ENCODE measurements at regions not wholly inside any gene's neighbourhood (a gene's known extent, or its start where the extent isn't known, plus 50 kb on each side); places are given as distances from the start of the nearest gene placed in this dataset.

- no peak for TF ChIP-seq POLR2A (IDR thresholded peaks at IDR 0.05)
- no peak for TF ChIP-seq POLR2AphosphoS5 (IDR thresholded peaks at IDR 0.05)
- H3K27ac ChIP-seq, result no peak overlapping the region
- no peaks in the 10 kb centered on the region for H3K27me3 ChIP-seq
- no peaks in the 10 kb centered on the region for H3K4me1 ChIP-seq
- H3K4me3 ChIP-seq, result no peak overlapping the region
- intact Hi-C loops (cut with DNase I; ENCODE audit: low total_unique reads), result no loop called here
- no peaks in the 10 kb centered on the region for H3K36me3 ChIP-seq
- no peaks in the 10 kb centered on the region for H3K9me3 ChIP-seq
- DNase-seq (ENCODE audit: low spot score in 2 of 2), result no peak
Measured at GRCh38 chr2:223475901-223476300, 126.3 kb downstream of the SCG2 start.

- Histone ChIP-seq H3K27me3 (no peaks in the 10 kb centered on the region), H3K9me3 (no peaks in the 10 kb centered on the region), H3K36me3 (no peaks in the 10 kb centered on the region), H3K27ac (no peak overlapping the region), H3K4me3 (no peak overlapping the region), H3K4me1 (no peaks in the 10 kb centered on the region)
- intact Hi-C loops (cut with DNase I; ENCODE audit: low total_unique reads), result no loop called here
- TF ChIP-seq CTCF (IDR thresholded peaks at IDR 0.05) (no peak), POLR2AphosphoS5 (IDR thresholded peaks at IDR 0.05) (no peak), POLR2A (IDR thresholded peaks at IDR 0.05) (no peak)
- no peak for DNase-seq (ENCODE audit: low spot score in 2 of 2)
Measured at GRCh38 chr2:223477318-223477717, 124.8 kb downstream of the SCG2 start.

- Histone ChIP-seq H3K27ac (no peak overlapping the region), H3K9me3 (no peaks in the 10 kb centered on the region), H3K36me3 (no peaks in the 10 kb centered on the region), H3K4me3 (no peak overlapping the region), H3K4me1 (no peaks in the 10 kb centered on the region), H3K27me3 (no peaks in the 10 kb centered on the region)
- DNase-seq (ENCODE audit: low spot score in 2 of 2), result no peak
- intact Hi-C loops (cut with DNase I; ENCODE audit: low total_unique reads), result no loop called here
- TF ChIP-seq POLR2AphosphoS5 (IDR thresholded peaks at IDR 0.05) (no peak), POLR2A (IDR thresholded peaks at IDR 0.05) (no peak), CTCF (IDR thresholded peaks at IDR 0.05) (no peak)
Measured at GRCh38 chr2:223481486-223481885, 120.7 kb downstream of the SCG2 start.

- H3K36me3 ChIP-seq, result no peaks in the 10 kb centered on the region
- DNase-seq (ENCODE audit: low spot score in 2 of 2), result no peak
- H3K27ac ChIP-seq, result no peak overlapping the region
- TF ChIP-seq POLR2A (IDR thresholded peaks at IDR 0.05), result no peak
- TF ChIP-seq CTCF (IDR thresholded peaks at IDR 0.05), result no peak
- TF ChIP-seq POLR2AphosphoS5 (IDR thresholded peaks at IDR 0.05), result no peak
- no peak overlapping the region for H3K4me3 ChIP-seq
- peaks cover 0 to 5% of the 10 kb centered on the region in 2 donors for H3K9me3 ChIP-seq
- no peaks in the 10 kb centered on the region for H3K4me1 ChIP-seq
- no peaks in the 10 kb centered on the region for H3K27me3 ChIP-seq
- intact Hi-C loops (cut with DNase I; ENCODE audit: low total_unique reads), result no loop called here
Measured at GRCh38 chr2:223486751-223487150, 115.4 kb downstream of the SCG2 start.

- H3K9me3 ChIP-seq, result peaks cover 0 to 5% of the 10 kb centered on the region in 2 donors
- intact Hi-C loops (cut with DNase I; ENCODE audit: low total_unique reads), result no loop called here
- no peak overlapping the region for H3K4me3 ChIP-seq
- no peaks in the 10 kb centered on the region for H3K27me3 ChIP-seq
- H3K36me3 ChIP-seq, result no peaks in the 10 kb centered on the region
- H3K27ac ChIP-seq, result no peak overlapping the region
- no peak for DNase-seq (ENCODE audit: low spot score in 2 of 2)
- TF ChIP-seq POLR2A (IDR thresholded peaks at IDR 0.05), result no peak
- H3K4me1 ChIP-seq, result no peaks in the 10 kb centered on the region
Measured at GRCh38 chr2:223487214-223487846, 114.8 kb downstream of the SCG2 start.

GRCh38 chr2:223488814-223489213, 113.3 kb downstream of the SCG2 start:
- H3K9me3 ChIP-seq, result peaks cover 0 to 5% of the 10 kb centered on the region in 2 donors
- H3K27me3 ChIP-seq, result no peaks in the 10 kb centered on the region
- H3K27ac ChIP-seq, result no peak overlapping the region
- DNase-seq (ENCODE audit: low spot score in 2 of 2), result no peak
- H3K36me3 ChIP-seq, result no peaks in the 10 kb centered on the region
- no peaks in the 10 kb centered on the region for H3K4me1 ChIP-seq
- TF ChIP-seq POLR2AphosphoS5 (IDR thresholded peaks at IDR 0.05) (no peak), CTCF (IDR thresholded peaks at IDR 0.05) (no peak), POLR2A (IDR thresholded peaks at IDR 0.05) (no peak)
- intact Hi-C loops (cut with DNase I; ENCODE audit: low total_unique reads), result no loop called here
- no peak overlapping the region for H3K4me3 ChIP-seq

Data from breast epithelium (tissue), 4 donors.